HG03159 (cell line): ENCODE measurements at regions not wholly inside any gene's neighbourhood (a gene's known extent, or its start where the extent isn't known, plus 50 kb on each side); places are given as distances from the start of the nearest gene placed in this dataset.

Experiments
- ATAC-seq: cut with Tn5 transposase; IDR thresholded peaks from one replicate; pipeline ENCODE4 v1.9.1; 2021; ENCODE audit warnings: mild to moderate bottlenecking, moderate library complexity; ENCODE audit not compliant: unreplicated experiment

DNA sequence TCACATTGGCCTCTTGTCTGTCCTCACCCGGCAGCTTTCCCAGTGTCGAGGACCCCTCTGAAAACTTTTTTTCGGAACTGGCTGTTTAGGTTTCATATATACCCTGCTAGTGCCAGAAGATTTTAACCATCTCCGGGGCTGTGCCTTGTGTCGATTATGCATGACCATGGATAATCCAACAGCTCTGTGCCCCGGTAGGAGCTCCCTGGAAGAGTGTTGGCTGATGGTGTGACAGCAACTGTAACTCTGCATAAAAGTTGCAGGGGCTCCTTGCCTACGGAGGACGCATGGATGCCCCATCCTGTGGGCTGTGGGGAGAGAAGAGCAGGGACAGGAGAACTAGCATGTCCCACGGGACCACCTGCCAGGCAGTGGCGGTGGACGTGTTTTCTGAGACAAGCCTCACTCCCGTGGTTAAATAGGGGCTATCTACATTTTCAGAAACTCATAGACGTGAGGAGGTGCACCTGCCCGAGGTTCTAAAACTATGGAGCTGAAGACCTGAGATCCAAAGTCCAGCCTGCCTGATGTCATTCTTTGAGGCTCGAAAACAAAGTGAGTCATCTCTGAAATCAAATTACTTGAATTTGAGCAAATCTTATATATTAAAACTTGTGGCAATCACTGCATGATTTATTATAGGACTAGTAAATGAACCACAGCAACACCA is 437.2 kb upstream of the HS6ST1 start:
- ATAC-seq: no peak

GRCh38 chr2:128756365-128756717 is 437.7 kb upstream of the HS6ST1 start:
- no peak for ATAC-seq

DNA sequence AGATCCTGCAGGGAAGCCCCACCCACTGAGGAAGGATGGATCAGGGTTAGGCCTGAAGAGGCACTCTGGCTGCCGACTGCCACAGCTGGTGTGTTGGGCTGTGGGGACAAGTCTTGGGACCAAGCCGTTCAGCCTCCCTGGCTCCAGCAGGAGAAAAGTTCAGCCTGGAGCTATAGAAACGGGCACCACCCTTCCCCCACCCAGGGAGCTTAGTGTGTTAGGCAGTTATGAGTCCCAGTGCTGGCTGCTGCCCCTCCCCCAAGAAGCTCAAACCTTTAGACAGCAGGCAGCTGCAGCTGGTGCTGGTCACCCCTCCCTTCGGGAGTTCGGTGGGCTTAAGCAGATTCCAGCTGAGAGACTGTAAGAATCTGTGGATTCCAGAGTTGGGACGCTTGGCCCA is 447.1 kb upstream of the HS6ST1 start:
- no peak for ATAC-seq

- no peak for ATAC-seq
Measured at GRCh38 chr2:128768041-128768440, 449.4 kb upstream of the HS6ST1 start.

GRCh38 chr2:128769457-128770142 is 450.9 kb upstream of the HS6ST1 start:
- ATAC-seq: no peak

GRCh38 chr2:128770143-128771085 is 451.7 kb upstream of the HS6ST1 start:
- ATAC-seq: no peak

GRCh38 chr2:128771401-128771800 is 452.7 kb upstream of the HS6ST1 start:
- no peak for ATAC-seq

DNA sequence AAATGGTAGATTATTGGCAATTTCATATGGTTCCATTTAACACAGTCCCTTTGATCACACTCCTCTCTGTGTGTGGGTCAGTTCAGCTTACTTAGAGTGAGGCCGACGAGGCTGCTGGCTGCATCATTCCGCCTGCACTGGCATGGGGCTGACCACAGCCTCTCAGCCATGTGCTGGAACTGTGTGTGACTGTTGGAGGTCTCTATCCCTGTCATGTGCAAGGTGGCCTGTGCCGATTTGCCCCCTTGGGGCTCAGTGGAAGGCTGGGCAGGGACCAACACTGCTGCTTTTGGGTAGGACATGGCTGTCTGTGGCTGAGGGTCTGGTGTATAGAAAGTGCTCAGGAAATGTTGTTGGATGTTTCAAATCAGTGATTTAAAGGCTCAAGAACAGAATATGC is 454.0 kb upstream of the HS6ST1 start:
- no peak for ATAC-seq

GRCh38 chr2:128773641-128774319 is 455.1 kb upstream of the HS6ST1 start:
- no peak for ATAC-seq

DNA sequence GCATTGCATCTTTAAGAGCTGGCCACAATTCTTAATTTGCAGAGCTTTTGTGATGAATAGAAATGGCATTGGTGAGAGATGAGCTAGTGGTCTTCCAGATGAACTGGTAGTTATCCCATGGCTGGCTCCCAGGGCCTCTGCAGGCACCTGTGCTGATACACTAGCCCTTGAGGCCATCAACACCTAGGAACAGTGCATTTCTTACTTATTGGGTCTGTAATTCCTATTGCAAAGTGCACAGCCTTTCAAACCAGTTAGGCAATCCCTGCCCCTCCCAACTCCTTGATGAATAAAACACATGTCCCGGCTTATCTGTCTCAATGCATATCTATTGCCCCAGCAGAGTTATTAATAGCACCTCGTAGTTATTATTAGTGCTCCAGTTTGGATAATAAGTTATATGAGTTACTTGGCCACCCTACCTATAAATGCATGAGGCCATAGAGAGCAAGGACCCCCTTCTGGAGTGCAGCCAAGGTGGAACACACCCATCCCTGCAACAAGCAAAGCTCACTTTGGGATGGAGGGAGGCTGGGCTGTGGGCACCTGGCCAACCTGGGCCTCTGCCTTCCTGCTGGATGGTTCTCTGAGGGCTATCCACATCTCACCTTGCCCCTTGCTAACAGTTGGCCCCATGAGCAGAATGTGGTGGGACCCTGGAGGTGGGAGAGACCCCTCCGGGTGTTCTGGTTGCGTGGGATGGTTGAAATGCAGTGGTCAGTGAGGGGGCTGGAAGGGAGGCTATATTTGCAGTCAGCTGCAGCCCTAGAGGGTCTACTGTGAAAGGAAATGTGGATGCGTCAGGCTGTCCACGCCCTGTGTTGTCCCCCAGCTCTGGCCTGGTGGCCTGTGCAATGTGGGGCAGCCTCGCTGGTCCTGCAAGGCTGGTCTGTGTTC is 455.9 kb upstream of the HS6ST1 start:
- no peak for ATAC-seq

- ATAC-seq: no peak
Measured at GRCh38 chr2:128775217-128775913, 456.7 kb upstream of the HS6ST1 start.

- ATAC-seq: no peak
Measured at GRCh38 chr2:128775914-128776285, 457.2 kb upstream of the HS6ST1 start.

DNA sequence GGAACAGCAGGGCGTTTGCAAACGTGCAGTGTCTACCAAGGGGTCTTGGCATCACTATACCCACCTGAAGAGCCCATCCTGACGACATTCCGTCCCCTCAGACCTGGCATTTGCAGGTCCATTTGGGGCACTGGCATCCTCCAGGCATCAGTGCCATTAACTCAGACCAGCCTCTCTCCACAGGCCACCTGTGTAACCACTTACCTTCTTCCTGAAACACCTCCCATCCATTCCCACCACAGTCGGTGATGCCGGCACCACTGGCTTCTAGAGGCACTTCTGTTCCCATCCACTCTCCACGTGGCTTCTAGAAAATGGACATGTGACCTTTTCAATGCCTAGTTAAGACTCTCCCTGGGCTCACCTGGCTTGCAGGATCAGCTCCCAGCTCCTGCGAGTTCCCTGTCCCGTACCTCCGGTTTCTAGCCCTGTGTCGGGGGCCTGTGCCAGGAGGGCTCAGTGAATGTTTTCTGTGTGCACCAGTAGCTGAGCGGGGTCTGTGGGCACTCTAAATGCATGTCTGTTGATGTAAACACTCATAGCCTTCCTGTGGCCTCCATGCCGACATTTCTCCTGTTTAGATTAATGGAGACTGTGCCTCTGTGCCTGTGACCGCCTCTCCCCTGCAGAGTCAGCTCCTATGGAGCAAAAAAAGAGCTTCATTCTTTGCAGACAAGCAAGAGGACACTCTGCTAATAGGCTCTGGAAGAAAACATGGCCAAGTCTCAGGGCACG is 458.0 kb upstream of the HS6ST1 start:
- no peak for ATAC-seq

DNA sequence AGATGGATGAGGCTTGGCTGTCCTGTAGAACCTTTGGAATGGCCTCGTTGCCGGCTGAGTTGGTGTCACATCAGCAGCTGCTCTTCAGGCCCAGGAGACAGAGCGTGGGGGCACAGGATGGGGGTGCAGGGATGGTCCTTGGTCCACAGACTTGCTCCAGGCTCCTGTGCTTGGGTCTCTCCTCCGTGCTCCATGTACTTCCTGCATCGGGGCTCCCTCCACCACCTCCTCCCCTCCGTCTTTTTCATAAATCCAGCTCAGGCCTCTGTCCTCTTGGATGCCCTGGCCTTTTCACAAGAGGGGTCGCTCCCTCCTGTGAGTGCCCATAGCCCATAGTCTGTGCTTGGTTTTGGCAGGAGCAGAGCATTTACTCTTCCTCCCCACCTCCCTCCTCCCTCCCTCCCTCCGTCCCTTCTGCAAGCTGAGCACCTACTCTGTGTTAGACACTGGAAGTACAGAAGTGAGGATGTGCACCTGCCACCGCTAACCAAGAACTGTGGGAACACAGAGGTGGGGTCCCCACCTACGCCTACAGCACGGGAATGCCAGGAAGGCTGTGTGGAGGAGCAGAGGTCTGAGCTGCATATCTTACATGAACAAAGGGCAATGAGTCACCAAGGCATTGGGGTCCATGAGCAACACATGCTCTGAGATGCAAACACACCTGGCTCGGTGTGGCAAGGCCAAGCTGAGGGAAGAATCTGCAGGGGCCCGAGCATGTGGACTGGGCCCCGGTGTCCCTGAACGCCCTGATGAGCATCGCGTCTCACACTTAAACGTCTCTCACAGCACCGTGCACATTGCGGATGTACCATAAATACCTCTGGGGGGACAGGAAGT is 458.7 kb upstream of the HS6ST1 start:
- no peak for ATAC-seq

- no peak for ATAC-seq
Measured at GRCh38 chr2:128778843-128779242, 460.2 kb upstream of the HS6ST1 start.

GRCh38 chr2:128779301-128780095 is 460.8 kb upstream of the HS6ST1 start:
- no peak for ATAC-seq

DNA sequence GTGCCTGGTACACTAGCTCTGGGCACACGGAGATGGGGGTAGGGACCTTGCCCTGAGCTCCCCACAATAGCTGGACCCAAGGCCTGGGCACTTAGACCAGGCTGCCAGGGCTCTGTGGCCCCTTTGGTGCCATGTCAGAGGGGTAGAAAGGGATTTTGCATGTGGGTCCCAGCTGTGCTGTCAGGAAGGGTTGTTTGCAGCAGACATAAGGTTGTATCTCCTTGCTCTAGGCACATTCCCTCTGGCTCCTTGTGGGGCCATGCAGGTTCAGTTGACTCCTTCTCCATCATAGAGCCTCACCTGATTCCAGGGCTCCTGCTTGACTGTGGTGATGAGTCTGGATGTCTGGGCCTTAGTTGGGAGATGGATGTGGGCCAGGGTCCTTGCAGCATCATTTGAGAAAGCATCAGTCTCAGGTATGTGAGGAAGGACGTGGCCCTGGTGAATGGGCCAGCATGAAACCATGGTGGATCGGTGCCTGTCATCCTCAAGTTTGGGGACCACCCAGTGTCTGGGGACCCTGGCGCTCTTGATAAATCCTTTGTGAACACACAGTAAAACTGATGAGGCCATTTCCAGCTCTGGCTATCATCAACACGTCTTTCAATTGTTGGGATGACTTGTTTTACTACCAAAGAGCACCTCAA is 461.9 kb upstream of the HS6ST1 start:
- ATAC-seq: no peak
